ENCODE measurements at regions not wholly inside any gene's neighbourhood (a gene's known extent, or its start where the extent isn't known, plus 50 kb on each side); places are given as distances from the start of the nearest gene placed in this dataset.

GRCh38 chr12:126064028-126064427 lies 998.8 kb downstream of the AACS start:
- TF ChIP-seq CTCF (IDR thresholded peaks at IDR 0.05) (no peak), POLR2A (IDR thresholded peaks at IDR 0.05) (no peak)
- no peaks in the 10 kb centered on the region for H3K4me1 ChIP-seq

DNA sequence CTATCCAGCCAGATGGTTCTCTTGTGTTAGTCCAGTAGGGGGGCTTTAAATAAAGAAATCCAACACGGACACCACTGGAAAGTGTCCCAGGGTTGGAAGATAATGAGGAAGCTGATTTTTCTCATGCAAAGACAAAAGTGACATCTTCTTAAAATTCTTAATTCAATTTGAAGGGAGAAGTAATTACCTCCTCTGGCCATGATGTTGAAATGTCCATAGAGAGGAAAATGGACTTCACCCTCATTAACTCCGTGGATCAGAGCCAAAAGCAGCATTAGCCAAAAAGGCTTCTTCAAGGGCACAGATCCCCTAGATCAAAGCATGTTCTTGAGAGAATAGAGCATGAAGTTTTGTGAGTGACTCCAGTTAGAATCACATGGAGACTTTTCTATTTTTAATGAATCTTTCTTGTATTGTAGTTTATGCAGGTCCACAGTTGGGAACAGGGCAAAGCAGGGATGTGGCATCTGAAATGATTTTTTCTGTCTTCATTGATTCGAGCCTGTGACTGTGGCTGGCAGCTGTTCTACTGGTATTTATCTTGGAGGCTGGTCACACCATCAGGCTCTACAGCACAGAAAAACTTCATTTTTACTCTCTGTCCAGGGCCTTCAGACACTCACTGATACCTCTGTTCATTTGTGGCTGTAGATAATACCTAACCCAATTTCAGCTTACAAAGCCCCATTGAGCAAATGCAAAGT lies 1002.5 kb downstream of the AACS start:
- peaks cover 0 to 7% (median 0%) of the 10 kb centered on the region in 4 donors for H3K9me3 ChIP-seq
- DNase-seq, result no peak
- no peaks in the 10 kb centered on the region for H3K4me1 ChIP-seq
- H3K27me3 ChIP-seq, result no peaks in the 10 kb centered on the region
- H3K36me3 ChIP-seq, result no peaks in the 10 kb centered on the region
- H3K27ac ChIP-seq, result no peak overlapping the region
- no peak for TF ChIP-seq POLR2A (IDR thresholded peaks at IDR 0.05)
- TF ChIP-seq CTCF (IDR thresholded peaks at IDR 0.05), result no peak
- no peak overlapping the region for H3K4me3 ChIP-seq

More at GRCh38 chr12:126064028-126064427, 998.8 kb downstream of the AACS start:
- no peaks in the 10 kb centered on the region for H3K27me3 ChIP-seq
- no peak overlapping the region for H3K4me3 ChIP-seq
- no peaks in the 10 kb centered on the region for H3K9me3 ChIP-seq
- no peak for DNase-seq
- H3K36me3 ChIP-seq, result no peaks in the 10 kb centered on the region
- no peak overlapping the region for H3K27ac ChIP-seq

DNA sequence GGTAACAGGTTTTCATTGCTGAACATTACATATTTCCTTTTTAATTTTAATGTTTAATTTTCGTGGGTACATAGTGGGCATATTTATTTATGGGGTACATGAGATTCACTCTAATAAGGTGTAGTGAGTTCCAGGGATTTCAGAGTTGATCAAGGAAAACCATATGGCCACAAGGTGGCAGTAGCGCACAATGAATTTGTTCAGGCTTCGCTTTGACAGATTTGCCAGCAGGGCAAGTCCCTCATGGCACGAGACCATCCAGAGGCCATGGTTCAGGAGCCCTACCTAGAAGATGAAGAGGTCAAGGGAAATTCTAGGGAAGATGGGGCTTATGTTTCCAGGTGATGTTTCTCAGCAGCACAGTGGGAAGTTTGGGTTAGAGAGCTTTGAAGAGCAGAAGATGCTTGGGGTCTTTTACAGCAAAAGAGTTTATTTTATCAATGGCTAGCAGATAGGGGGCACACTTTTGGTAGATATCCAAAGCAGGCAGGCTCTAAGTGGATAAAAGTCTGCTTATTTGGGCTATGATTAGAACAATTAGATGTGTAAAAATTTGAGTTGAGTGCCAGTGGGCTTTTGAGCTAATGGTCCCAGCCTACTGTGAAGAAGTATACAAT lies 1004.4 kb downstream of the AACS start:
- Histone ChIP-seq H3K27me3 (no peaks in the 10 kb centered on the region), H3K9me3 (peaks cover 0 to 7% (median 0%) of the 10 kb centered on the region in 4 donors), H3K4me3 (no peak overlapping the region), H3K36me3 (no peaks in the 10 kb centered on the region), H3K27ac (no peak overlapping the region), H3K4me1 (no peaks in the 10 kb centered on the region)
- TF ChIP-seq POLR2A (IDR thresholded peaks at IDR 0.05) (no peak), CTCF (IDR thresholded peaks at IDR 0.05) (peak in 4 of 6 experiments; percentile 21 to 55 (median 36))
- DNase-seq, result peak in 1 of 3 donors; percentile 67

GRCh38 chr12:126076515-126076914 lies 1011.3 kb downstream of the AACS start:
- no peak overlapping the region for H3K4me3 ChIP-seq
- no peaks in the 10 kb centered on the region for H3K9me3 ChIP-seq
- H3K36me3 ChIP-seq, result no peaks in the 10 kb centered on the region
- H3K27me3 ChIP-seq, result no peaks in the 10 kb centered on the region
- DNase-seq, result no peak
- TF ChIP-seq POLR2A (IDR thresholded peaks at IDR 0.05) (no peak), CTCF (IDR thresholded peaks at IDR 0.05) (no peak)
- H3K27ac ChIP-seq, result no peak overlapping the region
- no peaks in the 10 kb centered on the region for H3K4me1 ChIP-seq

- no peak overlapping the region for H3K4me3 ChIP-seq
- no peaks in the 10 kb centered on the region for H3K4me1 ChIP-seq
- H3K27ac ChIP-seq, result no peak overlapping the region
- no peak for TF ChIP-seq CTCF (IDR thresholded peaks at IDR 0.05)
- no peak for TF ChIP-seq POLR2A (IDR thresholded peaks at IDR 0.05)
- DNase-seq, result no peak
- H3K36me3 ChIP-seq, result no peaks in the 10 kb centered on the region
- no peaks in the 10 kb centered on the region for H3K27me3 ChIP-seq
- no peaks in the 10 kb centered on the region for H3K9me3 ChIP-seq
These were observed 1018.7 kb downstream of the AACS start for GRCh38 chr12:126083926-126084325.
